ENCODE measurements at regions not wholly inside any gene's neighbourhood (a gene's known extent, or its start where the extent isn't known, plus 50 kb on each side); places are given as distances from the start of the nearest gene placed in this dataset.

DNA sequence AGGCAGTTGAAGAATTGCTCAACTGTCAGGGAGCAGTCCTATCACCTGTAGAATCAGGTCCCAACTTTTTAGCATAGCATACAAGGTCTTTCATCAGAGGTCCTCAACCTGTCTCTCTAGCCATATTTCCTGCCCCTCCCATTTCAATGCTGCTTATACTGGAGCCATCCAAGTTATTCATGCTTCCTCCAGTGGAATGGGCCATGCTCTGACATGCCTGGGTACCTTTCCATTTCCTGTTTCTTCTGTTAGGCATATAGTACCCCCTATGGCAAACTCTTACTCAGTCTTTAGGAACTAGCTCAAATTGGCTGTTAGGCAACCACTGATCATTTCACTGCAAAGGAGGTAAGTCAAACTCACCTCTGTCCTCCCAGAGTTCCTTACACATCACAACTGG lies 51.0 kb upstream of the ABCA12 start:
- Histone ChIP-seq H3K4me1 (ENCODE audit: insufficient read depth, low read length) (no peaks in the 10 kb centered on the region), H3K27ac (ENCODE audit: extremely low read length, insufficient read depth, low read length) (no peak overlapping the region), H3K9ac (ENCODE audit: insufficient read depth, low read depth, low read length) (no peak overlapping the region), H3K9me3 (ENCODE audit: low read length) (no peaks in the 10 kb centered on the region), H3K27me3 (ENCODE audit: control insufficient read depth in 1 of 2, insufficient read depth in 2 of 2, low read length in 2 of 2) (peaks cover 0 to 1% of the 10 kb centered on the region in 2 experiments; a peak in 1 of 5 replicates), H4K20me1 (ENCODE audit: insufficient read depth, low read length) (no peaks in the 10 kb centered on the region), H3K36me3 (replicated peaks in 1 of 2; ENCODE audit: control insufficient read depth in 1 of 2, insufficient read depth in 2 of 2, low read length in 2 of 2) (no peaks in the 10 kb centered on the region), H3K4me2 (ENCODE audit: low read depth, low read length) (no peak overlapping the region), H3K79me2 (ENCODE audit: insufficient read depth, low read length) (no peaks in the 10 kb centered on the region), H2AFZ (ENCODE audit: low read length) (no peak overlapping the region), H3K4me3 (replicated peaks in 1 of 3; ENCODE audit: insufficient read depth in 1 of 3, low read depth in 2 of 3, low read length in 3 of 3) (no peak overlapping the region)
- intact Hi-C loops (cut with micrococcal nuclease; ENCODE audit: unreplicated experiment), result no loop called here
- in situ Hi-C loops (cut with HindIII; ENCODE audit: extremely low pct_ligation_motif_present, low pct_unique_long_range_greater_than_20kb), result no loop called here
- ChIA-PET POLR2A (no interaction called here), CTCF (ENCODE audit: low intra/inter-chr PET ratio, low total read pairs) (no interaction called here)
- DNase-seq (ENCODE audit: low spot score) (no peak), FAIRE-seq (no peak), ATAC-seq (no peak)
- TF ChIP-seq SNAPC2 (CRISPR knock-in tag; IDR thresholded peaks at IDR 0.05) (no peak), TRIM24 (CRISPR knock-in tag; IDR thresholded peaks at IDR 0.05) (no peak), MTA1 (CRISPR knock-in tag; IDR thresholded peaks at IDR 0.05; ENCODE audit: borderline replicate concordance) (no peak), ETS1 (CRISPR knock-in tag; IDR thresholded peaks at IDR 0.05) (no peak), ZNF775 (CRISPR knock-in tag; IDR thresholded peaks at IDR 0.05; ENCODE audit: borderline replicate concordance) (no peak)
- BruUV-seq (replicated peaks), result no TSS peak

Data from HepG2 (cell line).